ENCODE measurements at regions not wholly inside any gene's neighbourhood (a gene's known extent, or its start where the extent isn't known, plus 50 kb on each side); places are given as distances from the start of the nearest gene placed in this dataset.

DNA sequence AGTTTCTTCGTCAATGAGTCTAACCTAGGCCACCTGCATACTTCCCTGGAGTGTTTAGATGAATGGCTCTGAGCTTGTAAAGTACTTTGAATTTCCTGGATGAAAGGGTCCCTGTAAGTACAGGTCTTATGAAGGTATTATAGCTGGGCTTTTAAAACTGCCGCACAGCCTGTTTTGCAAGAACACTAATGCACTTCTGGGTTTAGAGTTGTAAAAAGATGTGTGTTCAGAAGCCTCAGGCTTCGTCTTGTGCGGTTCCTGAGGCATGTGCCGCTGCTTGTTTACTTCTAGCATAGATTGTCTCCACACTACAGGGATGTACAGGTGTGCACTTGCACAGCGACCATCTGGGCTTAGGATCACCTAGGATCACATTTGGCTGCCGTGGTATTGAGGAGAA, 324.5 kb downstream of the SOX4 start:
- intact Hi-C loops (cut with DNase I; ENCODE audit: low total_unique reads): no loop called here
- no peaks in the 10 kb centered on the region for H3K36me3 ChIP-seq
- no peaks in the 10 kb centered on the region for H3K9me3 ChIP-seq
- peaks cover 0 to 9% (median 6%) of the 10 kb centered on the region in 4 donors for H3K4me1 ChIP-seq
- H3K27ac ChIP-seq: no peak overlapping the region
- no peak overlapping the region for H3K4me3 ChIP-seq
- no peaks in the 10 kb centered on the region for H3K27me3 ChIP-seq
- TF ChIP-seq, protein P1, sequence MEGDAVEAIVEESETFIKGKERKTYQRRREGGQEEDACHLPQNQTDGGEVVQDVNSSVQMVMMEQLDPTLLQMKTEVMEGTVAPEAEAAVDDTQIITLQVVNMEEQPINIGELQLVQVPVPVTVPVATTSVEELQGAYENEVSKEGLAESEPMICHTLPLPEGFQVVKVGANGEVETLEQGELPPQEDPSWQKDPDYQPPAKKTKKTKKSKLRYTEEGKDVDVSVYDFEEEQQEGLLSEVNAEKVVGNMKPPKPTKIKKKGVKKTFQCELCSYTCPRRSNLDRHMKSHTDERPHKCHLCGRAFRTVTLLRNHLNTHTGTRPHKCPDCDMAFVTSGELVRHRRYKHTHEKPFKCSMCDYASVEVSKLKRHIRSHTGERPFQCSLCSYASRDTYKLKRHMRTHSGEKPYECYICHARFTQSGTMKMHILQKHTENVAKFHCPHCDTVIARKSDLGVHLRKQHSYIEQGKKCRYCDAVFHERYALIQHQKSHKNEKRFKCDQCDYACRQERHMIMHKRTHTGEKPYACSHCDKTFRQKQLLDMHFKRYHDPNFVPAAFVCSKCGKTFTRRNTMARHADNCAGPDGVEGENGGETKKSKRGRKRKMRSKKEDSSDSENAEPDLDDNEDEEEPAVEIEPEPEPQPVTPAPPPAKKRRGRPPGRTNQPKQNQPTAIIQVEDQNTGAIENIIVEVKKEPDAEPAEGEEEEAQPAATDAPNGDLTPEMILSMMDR (IDR thresholded peaks at IDR 0.05): no peak
- DNase-seq: no peak

DNA sequence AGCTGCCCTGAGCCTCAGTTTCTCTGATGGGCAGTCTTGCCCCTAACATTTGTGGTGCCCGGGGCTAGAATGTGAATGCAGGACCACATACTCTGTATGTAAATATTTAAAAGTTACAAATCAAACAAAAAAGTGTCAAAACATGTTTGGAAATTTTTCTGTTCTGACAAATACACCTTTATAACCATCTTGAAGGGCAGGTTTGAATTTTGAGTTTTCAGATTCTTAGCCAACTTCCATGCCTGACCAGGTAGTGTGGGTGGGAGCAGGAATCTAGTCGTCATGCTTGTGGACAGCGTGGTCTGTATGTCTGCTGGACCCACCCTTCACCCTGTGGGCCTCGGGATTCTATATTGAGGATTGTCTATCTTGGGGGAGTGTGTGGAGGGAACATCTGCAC, 325.1 kb downstream of the SOX4 start:
- intact Hi-C loops (cut with DNase I; ENCODE audit: low total_unique reads): no loop called here
- Histone ChIP-seq H3K4me3 (no peak overlapping the region), H3K27me3 (no peaks in the 10 kb centered on the region), H3K4me1 (peaks cover 0 to 9% (median 6%) of the 10 kb centered on the region in 4 donors), H3K9me3 (no peaks in the 10 kb centered on the region), H3K27ac (no peak overlapping the region), H3K36me3 (no peaks in the 10 kb centered on the region)
- TF ChIP-seq, protein P1 (IDR thresholded peaks at IDR 0.05): no peak
- no peak for DNase-seq

DNA sequence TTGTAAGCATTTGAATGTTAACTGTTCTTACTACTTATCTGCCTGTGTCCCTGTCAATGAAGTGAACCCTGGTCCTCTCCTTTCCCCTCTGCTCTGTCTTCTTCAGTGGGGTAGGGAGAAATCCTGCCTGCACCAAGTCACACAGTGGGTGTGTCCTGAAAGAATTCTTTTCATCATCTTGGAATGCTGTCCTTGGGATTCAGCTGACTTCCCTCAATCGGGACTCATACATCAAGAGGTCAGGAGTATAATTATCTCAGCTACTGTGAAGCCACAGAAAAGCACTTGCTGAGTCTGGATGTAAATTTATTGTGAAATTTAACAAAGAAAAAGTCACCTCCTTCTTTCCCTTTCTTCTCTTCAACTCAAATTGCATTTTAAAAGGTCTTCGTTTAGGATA, 328.5 kb downstream of the SOX4 start:
- Histone ChIP-seq H3K27ac (no peak overlapping the region), H3K4me3 (no peak overlapping the region), H3K4me1 (no peaks in the 10 kb centered on the region), H3K27me3 (no peaks in the 10 kb centered on the region), H3K36me3 (no peaks in the 10 kb centered on the region), H3K9me3 (no peaks in the 10 kb centered on the region)
- intact Hi-C loops (cut with DNase I; ENCODE audit: low total_unique reads): no loop called here
- TF ChIP-seq, protein P1 (IDR thresholded peaks at IDR 0.05): no peak
- DNase-seq: no peak

DNA sequence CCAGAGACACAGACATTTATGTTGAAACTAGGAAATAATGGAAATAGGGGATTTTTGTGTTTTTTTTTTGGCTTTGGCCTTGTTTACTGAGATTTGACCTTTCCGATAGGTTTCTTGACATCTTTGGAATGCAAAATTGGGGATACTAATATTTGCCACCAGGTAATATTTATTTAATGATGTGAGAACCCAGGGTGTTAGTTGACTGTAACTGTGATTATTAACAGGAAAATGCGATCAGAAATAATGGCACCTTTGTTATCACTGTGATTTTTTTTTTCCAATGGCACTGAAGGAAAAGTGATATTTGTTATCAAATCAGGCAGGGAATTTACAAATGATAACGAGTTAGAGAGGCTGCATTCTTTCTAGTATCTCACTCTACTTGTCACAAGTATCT, 330.5 kb downstream of the SOX4 start:
- TF ChIP-seq, protein P1 (IDR thresholded peaks at IDR 0.05): no peak
- H3K4me1 ChIP-seq: no peaks in the 10 kb centered on the region

DNA sequence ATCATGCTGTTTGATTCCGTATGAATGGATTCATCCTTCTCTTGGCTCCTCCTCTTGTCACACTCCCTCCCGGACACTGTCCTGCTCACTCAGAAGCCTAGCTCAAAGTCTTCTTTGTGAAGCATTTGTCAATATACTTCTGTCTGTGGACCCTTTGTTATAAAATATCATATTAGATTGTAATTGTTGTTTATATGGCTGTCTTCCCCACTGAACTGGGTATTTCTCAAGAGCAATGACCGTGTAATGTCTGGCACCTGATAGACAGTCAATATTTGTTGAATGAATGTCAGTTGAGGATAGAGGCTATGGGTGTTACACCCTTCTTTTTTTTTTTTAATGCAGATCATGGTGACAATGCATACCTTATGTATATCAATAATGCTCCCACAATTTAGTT, 335.3 kb downstream of the SOX4 start:
- intact Hi-C loops (cut with DNase I; ENCODE audit: low total_unique reads): no loop called here
- Histone ChIP-seq H3K4me1 (no peaks in the 10 kb centered on the region), H3K36me3 (no peaks in the 10 kb centered on the region), H3K9me3 (no peaks in the 10 kb centered on the region), H3K27ac (no peak overlapping the region), H3K27me3 (no peaks in the 10 kb centered on the region), H3K4me3 (no peak overlapping the region)
- no peak for DNase-seq
- TF ChIP-seq, protein P1 (IDR thresholded peaks at IDR 0.05): no peak

More for the DNA sequence above, 330.5 kb downstream of the SOX4 start:
- H3K27ac ChIP-seq: no peak overlapping the region
- intact Hi-C loops (cut with DNase I; ENCODE audit: low total_unique reads): no loop called here
- H3K4me3 ChIP-seq: no peak overlapping the region
- no peaks in the 10 kb centered on the region for H3K9me3 ChIP-seq
- H3K36me3 ChIP-seq: no peaks in the 10 kb centered on the region
- no peaks in the 10 kb centered on the region for H3K27me3 ChIP-seq
- no peak for DNase-seq
